ENCODE measurements at regions not wholly inside any gene's neighbourhood (a gene's known extent, or its start where the extent isn't known, plus 50 kb on each side); places are given as distances from the start of the nearest gene placed in this dataset.

DNA sequence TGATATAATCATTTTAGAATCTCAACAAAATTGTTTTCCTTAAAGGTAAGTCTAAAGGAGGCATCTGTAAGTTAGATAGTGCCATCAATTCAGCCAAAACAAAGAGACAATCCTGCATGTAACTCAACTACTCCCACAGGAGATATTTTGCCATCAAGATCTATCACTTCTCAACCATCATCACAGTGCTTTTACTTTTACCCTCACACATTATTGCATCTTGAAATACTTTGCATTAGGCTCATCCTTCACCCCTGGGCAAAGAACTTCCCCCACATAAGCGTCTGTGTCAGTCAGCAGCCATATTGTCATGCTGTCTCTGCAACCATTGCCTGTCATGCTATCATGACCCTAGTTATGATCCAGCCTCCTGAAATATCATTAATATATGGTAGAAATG is 54.9 kb upstream of the NLGN1 start:
- CTCF ChIA-PET = no interaction called here
- no peak overlapping the region for H3K9ac ChIP-seq (ENCODE audit: low read length)
- no peaks in the 10 kb centered on the region for H3K9me2 ChIP-seq (ENCODE audit: insufficient read depth)
- no peaks in the 10 kb centered on the region for H4K20me1 ChIP-seq (ENCODE audit: insufficient read depth)
- ATAC-seq = no peak
- no peaks in the 10 kb centered on the region for H3K79me2 ChIP-seq (ENCODE audit: insufficient read depth, low read length)
- intact Hi-C loops (cut with micrococcal nuclease) = no loop called here
- H3K4me3 ChIP-seq (replicated peaks in 1 of 2; ENCODE audit: low read depth in 1 of 2, low read length in 2 of 2) = no peak overlapping the region
- H2AFZ ChIP-seq (ENCODE audit: low read depth, low read length, poor library complexity, severe bottlenecking) = no peak overlapping the region
- H3K36me3 ChIP-seq (ENCODE audit: control insufficient read depth in 1 of 2, insufficient read depth in 2 of 2, low read length in 2 of 2) = no peaks in the 10 kb centered on the region
- H3K9me3 ChIP-seq (ENCODE audit: control insufficient read depth in 1 of 2, insufficient read depth in 1 of 2, low read depth in 1 of 2, low read length in 2 of 2) = no peaks in the 10 kb centered on the region
- RAD21 ChIA-PET (ENCODE audit: low non-redundant PET in 1 of 2, low total read pairs in 2 of 2, uncharacterized antibody in 2 of 2, unreplicated experiment in 2 of 2) = no interaction called here
- no TSS peak for BruUV-seq (replicated peaks)
- TF ChIP-seq SP1 (IDR thresholded peaks at IDR 0.05; ENCODE audit: low read depth) = no peak
- TF ChIP-seq POLR2A (IDR thresholded peaks at IDR 0.05; ENCODE audit: borderline replicate concordance, extremely low read depth, insufficient read depth, insufficient read length) = no peak
- no peak for TF ChIP-seq TCF7L2 (IDR thresholded peaks at IDR 0.05; ENCODE audit: borderline replicate concordance, extremely low read depth, insufficient read depth, insufficient read length)
- TF ChIP-seq EZH2phosphoT487 (IDR thresholded peaks at IDR 0.05; ENCODE audit: borderline replicate concordance) = no peak
- TF ChIP-seq, protein P1, sequence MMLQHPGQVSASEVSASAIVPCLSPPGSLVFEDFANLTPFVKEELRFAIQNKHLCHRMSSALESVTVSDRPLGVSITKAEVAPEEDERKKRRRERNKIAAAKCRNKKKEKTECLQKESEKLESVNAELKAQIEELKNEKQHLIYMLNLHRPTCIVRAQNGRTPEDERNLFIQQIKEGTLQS (IDR thresholded peaks at IDR 0.05) = no peak
- TF ChIP-seq SRF (IDR thresholded peaks at IDR 0.05; ENCODE audit: low read depth) = no peak
- no peak for TF ChIP-seq EZH2 (IDR thresholded peaks at IDR 0.05)
- no peak for TF ChIP-seq RAD21 (IDR thresholded peaks at IDR 0.05; ENCODE audit: low read depth)
- no peak for TF ChIP-seq SIN3A (IDR thresholded peaks at IDR 0.05; ENCODE audit: low read depth)
- TF ChIP-seq ZFX (IDR thresholded peaks at IDR 0.05) = no peak
- TF ChIP-seq YY1 (IDR thresholded peaks at IDR 0.05; ENCODE audit: extremely low read depth, insufficient replicate concordance, low read depth, low read length) = no peak
- no peak for TF ChIP-seq ZNF274 (IDR thresholded peaks at IDR 0.05; ENCODE audit: low read depth, low read length)
- no peak for TF ChIP-seq JUND (IDR thresholded peaks at IDR 0.05)
- no peak for TF ChIP-seq CBX3 (IDR thresholded peaks at IDR 0.05; ENCODE audit: low read depth)
- no peak for TF ChIP-seq ELF1 (IDR thresholded peaks at IDR 0.05; ENCODE audit: borderline replicate concordance, low read depth)
- no peak for TF ChIP-seq POLR2AphosphoS5 (IDR thresholded peaks at IDR 0.05; ENCODE audit: low read depth, low read length)
- TF ChIP-seq EGR1 (IDR thresholded peaks at IDR 0.05; ENCODE audit: low read depth) = no peak
- TF ChIP-seq, protein P2, sequence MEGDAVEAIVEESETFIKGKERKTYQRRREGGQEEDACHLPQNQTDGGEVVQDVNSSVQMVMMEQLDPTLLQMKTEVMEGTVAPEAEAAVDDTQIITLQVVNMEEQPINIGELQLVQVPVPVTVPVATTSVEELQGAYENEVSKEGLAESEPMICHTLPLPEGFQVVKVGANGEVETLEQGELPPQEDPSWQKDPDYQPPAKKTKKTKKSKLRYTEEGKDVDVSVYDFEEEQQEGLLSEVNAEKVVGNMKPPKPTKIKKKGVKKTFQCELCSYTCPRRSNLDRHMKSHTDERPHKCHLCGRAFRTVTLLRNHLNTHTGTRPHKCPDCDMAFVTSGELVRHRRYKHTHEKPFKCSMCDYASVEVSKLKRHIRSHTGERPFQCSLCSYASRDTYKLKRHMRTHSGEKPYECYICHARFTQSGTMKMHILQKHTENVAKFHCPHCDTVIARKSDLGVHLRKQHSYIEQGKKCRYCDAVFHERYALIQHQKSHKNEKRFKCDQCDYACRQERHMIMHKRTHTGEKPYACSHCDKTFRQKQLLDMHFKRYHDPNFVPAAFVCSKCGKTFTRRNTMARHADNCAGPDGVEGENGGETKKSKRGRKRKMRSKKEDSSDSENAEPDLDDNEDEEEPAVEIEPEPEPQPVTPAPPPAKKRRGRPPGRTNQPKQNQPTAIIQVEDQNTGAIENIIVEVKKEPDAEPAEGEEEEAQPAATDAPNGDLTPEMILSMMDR (IDR thresholded peaks at IDR 0.05 in 2 of 3, conservative IDR thresholded peaks at IDR 0.05 in 1 of 3; ENCODE audit: borderline replicate concordance in 1 of 3, insufficient read depth in 1 of 3, low read depth in 2 of 3, low read length in 2 of 3) = no peak
- TF ChIP-seq, protein P3, sequence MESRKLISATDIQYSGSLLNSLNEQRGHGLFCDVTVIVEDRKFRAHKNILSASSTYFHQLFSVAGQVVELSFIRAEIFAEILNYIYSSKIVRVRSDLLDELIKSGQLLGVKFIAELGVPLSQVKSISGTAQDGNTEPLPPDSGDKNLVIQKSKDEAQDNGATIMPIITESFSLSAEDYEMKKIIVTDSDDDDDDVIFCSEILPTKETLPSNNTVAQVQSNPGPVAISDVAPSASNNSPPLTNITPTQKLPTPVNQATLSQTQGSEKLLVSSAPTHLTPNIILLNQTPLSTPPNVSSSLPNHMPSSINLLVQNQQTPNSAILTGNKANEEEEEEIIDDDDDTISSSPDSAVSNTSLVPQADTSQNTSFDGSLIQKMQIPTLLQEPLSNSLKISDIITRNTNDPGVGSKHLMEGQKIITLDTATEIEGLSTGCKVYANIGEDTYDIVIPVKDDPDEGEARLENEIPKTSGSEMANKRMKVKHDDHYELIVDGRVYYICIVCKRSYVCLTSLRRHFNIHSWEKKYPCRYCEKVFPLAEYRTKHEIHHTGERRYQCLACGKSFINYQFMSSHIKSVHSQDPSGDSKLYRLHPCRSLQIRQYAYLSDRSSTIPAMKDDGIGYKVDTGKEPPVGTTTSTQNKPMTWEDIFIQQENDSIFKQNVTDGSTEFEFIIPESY (IDR thresholded peaks at IDR 0.05; ENCODE audit: extremely low read depth, insufficient replicate concordance, low read length) = no peak
- TF ChIP-seq, protein P4, sequence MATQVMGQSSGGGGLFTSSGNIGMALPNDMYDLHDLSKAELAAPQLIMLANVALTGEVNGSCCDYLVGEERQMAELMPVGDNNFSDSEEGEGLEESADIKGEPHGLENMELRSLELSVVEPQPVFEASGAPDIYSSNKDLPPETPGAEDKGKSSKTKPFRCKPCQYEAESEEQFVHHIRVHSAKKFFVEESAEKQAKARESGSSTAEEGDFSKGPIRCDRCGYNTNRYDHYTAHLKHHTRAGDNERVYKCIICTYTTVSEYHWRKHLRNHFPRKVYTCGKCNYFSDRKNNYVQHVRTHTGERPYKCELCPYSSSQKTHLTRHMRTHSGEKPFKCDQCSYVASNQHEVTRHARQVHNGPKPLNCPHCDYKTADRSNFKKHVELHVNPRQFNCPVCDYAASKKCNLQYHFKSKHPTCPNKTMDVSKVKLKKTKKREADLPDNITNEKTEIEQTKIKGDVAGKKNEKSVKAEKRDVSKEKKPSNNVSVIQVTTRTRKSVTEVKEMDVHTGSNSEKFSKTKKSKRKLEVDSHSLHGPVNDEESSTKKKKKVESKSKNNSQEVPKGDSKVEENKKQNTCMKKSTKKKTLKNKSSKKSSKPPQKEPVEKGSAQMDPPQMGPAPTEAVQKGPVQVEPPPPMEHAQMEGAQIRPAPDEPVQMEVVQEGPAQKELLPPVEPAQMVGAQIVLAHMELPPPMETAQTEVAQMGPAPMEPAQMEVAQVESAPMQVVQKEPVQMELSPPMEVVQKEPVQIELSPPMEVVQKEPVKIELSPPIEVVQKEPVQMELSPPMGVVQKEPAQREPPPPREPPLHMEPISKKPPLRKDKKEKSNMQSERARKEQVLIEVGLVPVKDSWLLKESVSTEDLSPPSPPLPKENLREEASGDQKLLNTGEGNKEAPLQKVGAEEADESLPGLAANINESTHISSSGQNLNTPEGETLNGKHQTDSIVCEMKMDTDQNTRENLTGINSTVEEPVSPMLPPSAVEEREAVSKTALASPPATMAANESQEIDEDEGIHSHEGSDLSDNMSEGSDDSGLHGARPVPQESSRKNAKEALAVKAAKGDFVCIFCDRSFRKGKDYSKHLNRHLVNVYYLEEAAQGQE (IDR thresholded peaks at IDR 0.05; ENCODE audit: low read depth) = no peak
- H3K27me3 ChIP-seq (ENCODE audit: insufficient read depth, low read length) = no peaks in the 10 kb centered on the region
- no peaks in the 10 kb centered on the region for H3K4me1 ChIP-seq (ENCODE audit: control insufficient read depth in 1 of 2, insufficient read depth in 2 of 2, low read length in 2 of 2)
- POLR2A ChIA-PET = no interaction called here
- H3K4me2 ChIP-seq (ENCODE audit: low read length) = no peak overlapping the region
- DNase-seq (ENCODE audit: low read depth, low spot score) = no peak
- H3K27ac ChIP-seq (ENCODE audit: low read depth, low read length) = no peak overlapping the region
